ENCODE measurements at regions not wholly inside any gene's neighbourhood (a gene's known extent, or its start where the extent isn't known, plus 50 kb on each side); places are given as distances from the start of the nearest gene placed in this dataset.

- H3K4me3 ChIP-seq, result no peak overlapping the region
- DNase-seq, result no peak
- TF ChIP-seq CTCF (IDR thresholded peaks at IDR 0.05), result no peak
- no peak for TF ChIP-seq POLR2A (IDR thresholded peaks at IDR 0.05)
Observed at GRCh38 chr17:63376949-63377348, 69.2 kb downstream of the CYB561 start.

GRCh38 chr17:63378411-63379375, 67.4 kb downstream of the CYB561 start:
- TF ChIP-seq CTCF (IDR thresholded peaks at IDR 0.05) (no peak), POLR2A (IDR thresholded peaks at IDR 0.05) (no peak)
- Histone ChIP-seq H3K27me3 (no peaks in the 10 kb centered on the region), H3K4me3 (no peak overlapping the region), H3K4me1 (no peaks in the 10 kb centered on the region), H3K36me3 (no peaks in the 10 kb centered on the region), H3K9me3 (no peaks in the 10 kb centered on the region), H3K27ac (no peak overlapping the region)
- no peak for DNase-seq
- intact Hi-C loops (cut with DNase I; ENCODE audit: low total_unique reads), result no loop called here

More at GRCh38 chr17:63376949-63377348, 69.2 kb downstream of the CYB561 start:
- no peaks in the 10 kb centered on the region for H3K9me3 ChIP-seq
- H3K4me1 ChIP-seq, result no peaks in the 10 kb centered on the region
- no peaks in the 10 kb centered on the region for H3K27me3 ChIP-seq
- no peak overlapping the region for H3K27ac ChIP-seq
- intact Hi-C loops (cut with DNase I; ENCODE audit: low total_unique reads), result no loop called here
- no peaks in the 10 kb centered on the region for H3K36me3 ChIP-seq

GRCh38 chr17:63379636-63380035, 66.5 kb downstream of the CYB561 start:
- no peaks in the 10 kb centered on the region for H3K9me3 ChIP-seq
- no peak for TF ChIP-seq CTCF (IDR thresholded peaks at IDR 0.05)
- no peak for TF ChIP-seq POLR2A (IDR thresholded peaks at IDR 0.05)
- no peak for DNase-seq
- H3K4me1 ChIP-seq, result no peaks in the 10 kb centered on the region
- H3K27ac ChIP-seq, result no peak overlapping the region
- no peak overlapping the region for H3K4me3 ChIP-seq
- no peaks in the 10 kb centered on the region for H3K27me3 ChIP-seq
- intact Hi-C loops (cut with DNase I; ENCODE audit: low total_unique reads), result no loop called here
- H3K36me3 ChIP-seq, result no peaks in the 10 kb centered on the region

- intact Hi-C loops (cut with DNase I; ENCODE audit: low total_unique reads), result no loop called here
- Histone ChIP-seq H3K27me3 (no peaks in the 10 kb centered on the region), H3K4me3 (no peak overlapping the region), H3K9me3 (no peaks in the 10 kb centered on the region), H3K36me3 (no peaks in the 10 kb centered on the region), H3K27ac (no peak overlapping the region), H3K4me1 (no peaks in the 10 kb centered on the region)
- TF ChIP-seq CTCF (IDR thresholded peaks at IDR 0.05) (no peak), POLR2A (IDR thresholded peaks at IDR 0.05) (no peak)
- DNase-seq, result no peak
Observed at GRCh38 chr17:63381101-63381729, 64.9 kb downstream of the CYB561 start.

GRCh38 chr17:63382136-63382535, 64.0 kb downstream of the CYB561 start:
- H3K4me3 ChIP-seq, result no peak overlapping the region
- no peaks in the 10 kb centered on the region for H3K27me3 ChIP-seq
- no peak overlapping the region for H3K27ac ChIP-seq
- no peak for DNase-seq
- TF ChIP-seq CTCF (IDR thresholded peaks at IDR 0.05) (no peak), POLR2A (IDR thresholded peaks at IDR 0.05) (no peak)
- no peaks in the 10 kb centered on the region for H3K36me3 ChIP-seq
- intact Hi-C loops (cut with DNase I; ENCODE audit: low total_unique reads), result no loop called here
- H3K4me1 ChIP-seq, result no peaks in the 10 kb centered on the region
- no peaks in the 10 kb centered on the region for H3K9me3 ChIP-seq

All from uterus (tissue), 3 donors.